ENCODE measurements at regions not wholly inside any gene's neighbourhood (a gene's known extent, or its start where the extent isn't known, plus 50 kb on each side); places are given as distances from the start of the nearest gene placed in this dataset.

GRCh38 chr1:95635811-95636210 lies 401.8 kb downstream of the RWDD3 start:
- TF ChIP-seq POLR2A (IDR thresholded peaks at IDR 0.05) (no peak), CTCF (IDR thresholded peaks at IDR 0.05 in 4 of 5, conservative IDR thresholded peaks at IDR 0.05 in 1 of 5) (no peak)

Measured in gastrocnemius medialis (tissue), 4 donors.